ENCODE measurements at regions not wholly inside any gene's neighbourhood (a gene's known extent, or its start where the extent isn't known, plus 50 kb on each side); places are given as distances from the start of the nearest gene placed in this dataset.

GRCh38 chr3:140765246-140765645 lies 87.4 kb downstream of the TRIM42 start:
- TF ChIP-seq EP300 (conservative IDR thresholded peaks at IDR 0.05; ENCODE audit: poor library complexity, severe bottlenecking) (no peak), TAF1 (IDR thresholded peaks at IDR 0.05; ENCODE audit: low read depth) (no peak), POLR2AphosphoS5 (IDR thresholded peaks at IDR 0.05) (no peak), CTCF (IDR thresholded peaks at IDR 0.05; ENCODE audit: poor library complexity, severe bottlenecking) (no peak), EZH2 (IDR thresholded peaks at IDR 0.05; ENCODE audit: borderline replicate concordance, insufficient read depth, low read length, poor library complexity, severe bottlenecking) (no peak), SMC3 (conservative IDR thresholded peaks at IDR 0.05; ENCODE audit: poor library complexity) (no peak)
